Stimulated activated CD4-positive, alpha-beta T cell treated with anti-CD3 and anti-CD28 coated beads, Interleukin-12 subunit alpha, Interleukin-12 subunit beta, amount 100 ng/mL, for 24 hours (primary cell): ENCODE measurements at regions not wholly inside any gene's neighbourhood (a gene's known extent, or its start where the extent isn't known, plus 50 kb on each side); places are given as distances from the start of the nearest gene placed in this dataset.

Experiments used
- DNase-seq, 2 experiments: peaks; one replicate each; pipeline ENCODE4 v3.0.0-alpha.2; 2020; ENCODE audit warnings: low read depth in 2 of 2

- no peak for DNase-seq
Measured at GRCh38 chr11:36792996-36793914, 195.2 kb upstream of the RAG2 start.

- DNase-seq, result no peak
Measured at GRCh38 chr11:36791957-36792356, 193.9 kb upstream of the RAG2 start.

- DNase-seq, result no peak
Measured at GRCh38 chr11:36790526-36790925, 192.5 kb upstream of the RAG2 start.

GRCh38 chr11:36783808-36784207 is 185.8 kb upstream of the RAG2 start:
- DNase-seq, result no peak

DNA sequence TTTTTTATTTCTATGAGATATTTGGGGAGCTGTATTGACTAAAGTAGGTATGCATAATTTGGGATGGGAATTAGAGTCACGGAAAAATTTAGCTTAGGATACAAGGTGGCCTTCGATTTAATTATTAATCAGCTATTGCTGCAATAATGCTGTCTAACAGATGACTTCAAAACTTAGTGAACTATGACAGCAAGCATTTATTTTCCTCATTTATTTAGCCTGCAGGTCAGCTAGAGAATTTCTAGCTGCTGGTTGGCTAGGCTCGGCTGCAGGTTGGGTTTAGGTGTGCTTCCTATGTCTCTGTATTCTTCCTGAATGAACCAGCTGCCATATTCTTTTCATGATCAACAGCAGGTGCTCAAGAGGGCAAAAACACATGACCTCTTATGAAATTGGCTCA is 181.8 kb upstream of the RAG2 start:
- no peak for DNase-seq

DNA sequence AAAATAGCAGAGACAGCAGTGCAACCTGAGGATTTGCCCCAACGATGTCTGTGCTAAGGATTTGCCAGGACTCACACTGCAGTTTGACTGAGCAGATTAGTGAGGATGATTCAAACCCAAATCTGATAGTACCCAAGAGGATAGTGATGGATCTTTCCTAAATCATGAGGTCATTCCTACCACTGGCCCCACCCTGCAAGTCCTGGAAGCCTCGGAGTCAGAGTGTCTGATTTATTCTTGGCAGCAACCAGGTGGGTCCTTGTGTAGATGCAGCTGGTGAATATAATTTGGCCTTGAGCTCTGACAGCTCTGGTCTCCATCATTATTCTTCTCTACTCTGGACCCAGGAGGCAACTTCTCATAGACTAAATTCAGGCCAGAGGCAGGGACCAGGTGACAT is 179.3 kb upstream of the RAG2 start:
- no peak for DNase-seq

DNA sequence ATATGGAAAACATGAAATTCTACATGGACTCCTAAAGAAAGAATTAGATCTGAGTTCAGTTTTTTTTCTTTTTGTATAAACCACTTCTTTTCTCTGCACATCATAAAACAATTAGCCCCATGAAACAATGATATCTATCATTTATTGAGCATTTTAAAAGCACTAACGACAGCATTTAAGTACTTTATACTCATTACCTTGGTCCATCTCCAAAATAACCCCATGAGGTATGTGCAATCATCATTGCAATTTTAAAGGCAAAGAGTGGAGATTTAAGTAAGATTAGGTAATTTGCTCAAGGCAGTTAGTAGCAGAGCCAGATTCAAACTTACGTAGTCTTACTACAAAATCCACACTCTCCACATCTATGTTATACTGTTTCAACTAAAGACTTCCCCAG is 177.7 kb upstream of the RAG2 start:
- no peak for DNase-seq

DNA sequence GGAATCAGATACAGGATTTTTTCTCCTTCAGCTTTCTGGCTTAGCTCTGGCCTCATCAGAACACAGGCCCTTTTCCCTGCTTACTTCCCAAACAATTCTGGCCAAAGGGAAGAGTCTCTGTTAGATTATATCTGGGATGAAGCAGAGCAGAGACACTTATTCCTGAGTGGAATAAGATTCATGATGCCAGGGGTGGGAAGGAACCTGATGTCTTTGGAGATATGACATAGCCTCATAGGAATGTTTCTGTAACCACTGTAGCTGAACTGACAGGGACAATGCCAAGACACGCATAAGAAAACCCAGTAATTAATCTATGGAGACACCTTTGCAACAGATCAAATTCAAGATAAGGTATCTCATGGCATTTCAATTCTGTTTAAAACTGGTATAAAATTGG is 177.1 kb upstream of the RAG2 start:
- no peak for DNase-seq

- no peak for DNase-seq
Measured at GRCh38 chr11:36774603-36775002, 176.6 kb upstream of the RAG2 start.

DNA sequence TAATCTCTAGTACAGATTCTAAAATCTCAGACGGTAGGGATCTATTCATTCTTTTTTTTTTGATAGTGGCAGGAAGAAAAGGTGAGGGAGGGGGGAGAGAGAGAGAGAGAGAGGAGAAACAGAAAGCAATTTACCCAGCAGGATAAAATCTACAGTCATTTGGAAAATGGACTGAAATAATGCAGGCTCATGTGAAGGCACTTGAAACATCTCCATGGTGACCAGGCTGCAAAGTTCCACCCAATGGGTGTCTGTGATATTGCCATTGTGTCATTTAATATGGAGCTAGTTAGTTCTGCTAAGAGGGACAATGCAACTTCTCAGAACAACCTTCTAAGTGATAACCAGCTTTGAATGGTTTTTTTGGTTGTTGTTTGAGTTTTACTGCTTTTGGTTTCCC is 165.2 kb upstream of the RAG2 start:
- DNase-seq, result no peak

DNA sequence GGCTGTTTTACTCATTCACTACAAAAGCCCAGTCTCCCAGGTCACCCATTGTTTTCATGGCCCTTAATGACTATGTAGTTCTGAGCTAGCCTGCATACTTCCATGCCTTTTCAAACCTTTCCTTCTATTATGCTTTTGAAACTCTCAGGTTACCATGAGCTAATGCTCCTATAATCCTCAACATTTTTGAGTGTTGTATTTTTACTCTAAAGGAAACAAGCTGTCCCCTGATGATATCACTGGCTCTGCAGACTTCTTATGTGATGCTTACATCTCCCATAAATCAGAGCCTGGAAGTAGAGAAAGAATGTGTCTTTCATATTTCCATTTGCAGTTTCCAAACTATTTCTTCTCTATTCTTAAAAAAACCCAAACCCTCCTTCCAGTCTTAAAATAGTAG is 159.0 kb upstream of the RAG2 start:
- no peak for DNase-seq

DNA sequence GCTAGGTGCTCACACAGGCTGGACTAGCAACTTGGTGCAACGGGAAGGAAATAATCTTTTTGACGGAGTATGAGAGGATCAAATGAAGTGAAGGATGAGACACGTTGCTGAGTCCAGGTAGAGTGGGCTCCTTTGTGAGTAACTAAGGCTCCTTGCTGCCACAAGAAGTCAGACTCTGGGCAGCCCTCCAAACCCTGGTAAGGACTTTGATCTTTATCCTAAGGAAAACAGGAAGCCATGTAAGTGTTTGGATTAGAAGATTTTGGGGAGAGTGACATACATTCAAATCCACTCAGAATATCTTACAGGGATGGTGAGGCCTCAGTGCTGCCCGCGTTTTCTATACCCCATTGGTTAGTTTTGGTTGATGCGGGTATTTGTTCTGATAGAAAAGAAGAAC is 155.9 kb upstream of the RAG2 start:
- DNase-seq, result no peak

- no peak for DNase-seq
Measured at GRCh38 chr11:36751996-36752395, 154.0 kb upstream of the RAG2 start.

- no peak for DNase-seq
Measured at GRCh38 chr11:36751335-36751781, 153.3 kb upstream of the RAG2 start.

DNA sequence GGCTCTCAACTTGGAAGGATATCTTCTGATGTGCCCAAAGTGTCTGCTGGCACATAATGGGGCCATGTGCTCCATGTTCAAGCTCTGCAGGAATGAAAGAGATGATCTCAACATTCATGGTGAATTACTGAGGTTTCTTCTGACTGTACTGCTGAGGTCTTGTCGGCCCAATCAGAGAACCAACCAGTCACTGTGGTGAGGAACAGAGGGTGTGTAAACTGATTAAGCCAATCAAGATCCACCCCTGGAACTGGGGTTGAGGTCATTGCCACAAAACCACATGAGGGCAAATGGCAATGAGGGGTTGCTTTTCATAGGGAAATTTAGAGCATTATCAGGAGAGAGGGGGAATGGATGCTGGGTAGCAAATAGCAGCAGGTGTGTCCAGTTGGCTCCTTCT is 152.3 kb upstream of the RAG2 start:
- no peak for DNase-seq

- no peak for DNase-seq
Measured at GRCh38 chr11:36748836-36749235, 150.8 kb upstream of the RAG2 start.

- peak; percentile 55 to 83 for DNase-seq
Measured at GRCh38 chr11:36746886-36747710, 149.1 kb upstream of the RAG2 start.

DNA sequence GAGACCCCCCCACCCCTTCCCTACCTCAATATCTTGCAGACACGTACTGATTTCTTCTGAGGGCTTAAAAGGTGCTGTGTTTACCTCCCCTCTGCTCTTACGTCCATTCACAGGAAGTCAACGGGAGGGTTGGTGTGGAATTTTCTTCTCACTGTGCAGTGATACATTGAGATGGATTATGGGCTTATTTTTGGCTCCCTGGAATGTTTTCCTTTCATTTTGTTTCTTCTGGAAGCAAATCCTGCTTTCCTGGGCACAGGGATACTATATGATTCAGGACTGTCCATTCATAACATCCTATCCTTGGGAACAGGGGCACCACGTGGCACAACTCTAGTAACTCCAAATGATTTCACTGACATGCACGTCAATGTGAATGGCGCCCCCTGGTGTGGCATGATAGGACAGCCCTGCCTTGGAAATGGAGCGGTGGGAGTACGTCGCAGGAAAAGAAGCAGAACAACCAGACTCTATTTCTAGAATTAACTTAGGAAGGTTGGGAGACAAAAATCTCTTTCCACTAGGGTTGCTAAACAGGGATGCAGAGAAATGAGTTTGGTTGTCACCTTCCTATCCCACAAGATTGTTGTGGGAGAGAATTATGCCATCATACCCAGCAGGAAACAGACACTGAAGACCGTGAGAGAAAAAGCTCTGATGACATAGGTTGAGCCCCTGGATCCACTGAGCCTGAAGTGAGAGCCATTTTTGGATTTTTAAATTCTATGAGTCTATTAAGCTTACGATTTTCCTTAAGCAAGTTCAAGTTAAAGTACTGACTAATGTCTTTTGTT is 146.5 kb upstream of the RAG2 start:
- DNase-seq, result peak in 1 of 2 experiments; percentile 58

DNA sequence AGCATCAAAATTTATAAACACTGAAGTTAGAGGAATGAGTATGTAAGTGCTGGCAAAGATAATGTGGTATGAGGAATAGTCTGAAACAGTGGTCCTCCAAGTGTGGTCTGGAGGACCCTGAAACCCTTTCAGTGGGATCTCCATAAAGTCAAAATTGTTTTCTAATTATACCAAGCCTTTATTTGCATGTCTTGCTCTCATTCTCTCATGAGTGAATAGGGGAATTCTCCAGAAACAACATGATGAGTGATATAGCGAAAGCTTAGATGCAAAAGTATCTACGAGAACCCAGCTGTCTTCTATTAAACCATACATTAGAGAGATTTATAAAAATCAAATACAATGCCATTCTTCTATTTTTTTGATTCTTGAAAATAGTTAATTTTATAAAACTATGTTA is 145.0 kb upstream of the RAG2 start:
- no peak for DNase-seq

- no peak for DNase-seq
Measured at GRCh38 chr11:36741515-36741914, 143.5 kb upstream of the RAG2 start.

- DNase-seq, result no peak
Measured at GRCh38 chr11:36738292-36738861, 140.3 kb upstream of the RAG2 start.

GRCh38 chr11:36736103-36736502 is 138.1 kb upstream of the RAG2 start:
- no peak for DNase-seq
